Stimulated activated naive CD8-positive, alpha-beta T cell treated with anti-CD3 and anti-CD28 coated beads, Interleukin-15, amount 100 ng/mL, for 72 hours (primary cell): ENCODE measurements at regions not wholly inside any gene's neighbourhood (a gene's known extent, or its start where the extent isn't known, plus 50 kb on each side); places are given as distances from the start of the nearest gene placed in this dataset.

Experiments used
- ATAC-seq: fragments of 150-1000 bp; cut with Tn5 transposase; 2 replicates; pipeline ENCODE4 v1.10.0; 2021; ENCODE audit warnings: mild to moderate bottlenecking, moderate library complexity
- DNase-seq, 2 donors: peaks; one replicate each; pipeline ENCODE4 v3.0.0; 2021 to 2022
- H3K27ac Mint-ChIP-seq, 2 donors: one replicate each; pipeline ENCODE4 v1.8.0; 2022; ENCODE audit warnings: mild to moderate bottlenecking in 2 of 2, mixed read lengths in 2 of 2, moderate library complexity in 2 of 2
- H3K27me3 Mint-ChIP-seq: one replicate; pipeline ENCODE4 v1.8.0; 2022; ENCODE audit warnings: mixed read lengths
- H3K4me1 Mint-ChIP-seq: one replicate; pipeline ENCODE4 v1.8.0; 2022; ENCODE audit warnings: mild to moderate bottlenecking, mixed read lengths
- H3K4me3 Mint-ChIP-seq, 2 donors: one replicate each; pipeline ENCODE4 v1.8.0; 2022; ENCODE audit warnings: mild to moderate bottlenecking in 2 of 2, mixed read lengths in 2 of 2, moderate library complexity in 1 of 2
- H3K9me3 Mint-ChIP-seq, 2 donors: one replicate each; pipeline ENCODE4 v1.8.0; 2022; ENCODE audit warnings: mixed read lengths in 2 of 2

GRCh38 chr3:98956008-98956407, 54.5 kb upstream of the DCBLD2 start:
- peaks cover 16% of the 10 kb centered on the region for H3K27me3 Mint-ChIP-seq
- no peak overlapping the region for H3K27ac Mint-ChIP-seq
- no peak overlapping the region for H3K4me3 Mint-ChIP-seq
- DNase-seq (no peak), ATAC-seq (no peak)
- no peaks in the 10 kb centered on the region for H3K4me1 Mint-ChIP-seq
- no peaks in the 10 kb centered on the region for H3K9me3 Mint-ChIP-seq

GRCh38 chr3:98954791-98955604, 53.5 kb upstream of the DCBLD2 start:
- H3K27ac Mint-ChIP-seq: no peak overlapping the region
- DNase-seq: no peak
- peaks cover 16% of the 10 kb centered on the region for H3K27me3 Mint-ChIP-seq
- no peak overlapping the region for H3K4me3 Mint-ChIP-seq
- no peaks in the 10 kb centered on the region for H3K9me3 Mint-ChIP-seq
- ATAC-seq: no peak
- H3K4me1 Mint-ChIP-seq: no peaks in the 10 kb centered on the region

DNA sequence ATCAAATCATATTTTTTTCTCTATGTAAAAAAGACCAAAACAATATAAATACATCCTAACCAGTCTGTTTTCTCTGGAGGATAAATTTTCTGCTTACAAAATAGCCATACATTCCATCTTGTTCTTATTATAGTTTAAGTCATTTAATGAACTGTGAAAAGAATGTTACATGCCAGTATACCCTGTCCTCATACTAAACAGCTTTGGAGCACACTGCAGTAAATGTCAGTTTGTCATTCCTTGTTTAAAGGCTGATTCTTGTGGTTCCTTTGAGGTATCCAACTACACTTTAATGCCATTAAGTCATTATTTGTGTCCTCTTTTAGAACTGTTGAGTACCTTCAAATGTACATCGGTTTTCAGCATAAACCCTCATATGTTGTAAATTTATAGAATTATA, 52.7 kb upstream of the DCBLD2 start:
- DNase-seq: no peak
- no peak for ATAC-seq
- H3K27ac Mint-ChIP-seq: no peak overlapping the region
- H3K4me3 Mint-ChIP-seq: no peak overlapping the region
- H3K9me3 Mint-ChIP-seq: no peaks in the 10 kb centered on the region
- no peaks in the 10 kb centered on the region for H3K4me1 Mint-ChIP-seq
- H3K27me3 Mint-ChIP-seq: peaks cover 16% of the 10 kb centered on the region

GRCh38 chr3:98952404-98952803, 50.9 kb upstream of the DCBLD2 start:
- Mint-ChIP-seq H3K4me1 (no peaks in the 10 kb centered on the region), H3K27me3 (peaks cover 27% of the 10 kb centered on the region), H3K27ac (no peak overlapping the region), H3K9me3 (peaks cover 0 to 4% of the 10 kb centered on the region in 2 donors), H3K4me3 (no peak overlapping the region)
- ATAC-seq (no peak), DNase-seq (no peak)
